Testis (tissue), 2 donors: ENCODE measurements at regions not wholly inside any gene's neighbourhood (a gene's known extent, or its start where the extent isn't known, plus 50 kb on each side); places are given as distances from the start of the nearest gene placed in this dataset.

Experiments used
- CTCF ChIP-seq, 3 experiments: fragments of 450-650 bp in 2 of 3; fragments of 200-600 bp in 1 of 3; sonication (generic) in 1 of 3; IDR thresholded peaks; one replicate each; pipeline ENCODE4 v1.5.1; 2016 to 2019; ENCODE audit warnings: antibody characterized with exemption in 3 of 3, mild to moderate bottlenecking in 2 of 3, moderate library complexity in 1 of 3
- POLR2A ChIP-seq: fragments of 450-650 bp; IDR thresholded peaks from one replicate; pipeline ENCODE4 v1.6.1; 2017; ENCODE audit warnings: antibody characterized with exemption, mild to moderate bottlenecking, moderate library complexity

GRCh38 chr3:30320392-30320791, 286.0 kb upstream of the TGFBR2 start:
- TF ChIP-seq CTCF (IDR thresholded peaks at IDR 0.05) (no peak), POLR2A (no peak)
